HL-60/S4 (cell line): ENCODE measurements at regions not wholly inside any gene's neighbourhood (a gene's known extent, or its start where the extent isn't known, plus 50 kb on each side); places are given as distances from the start of the nearest gene placed in this dataset.

ENCODE experiments used
- in situ Hi-C: fragments of 300-500 bp; cut with MboI; formaldehyde crosslinking; loops from 2 replicates; pipeline ENCODE4 v1.14.3; 2022; ENCODE audit warnings: low sequenced_read_pairs

- in situ Hi-C loops, result no loop called here
Observed at GRCh38 chr15:47644722-47645121, 72.6 kb upstream of the SEMA6D start.

GRCh38 chr15:47650564-47650963, 66.7 kb upstream of the SEMA6D start:
- in situ Hi-C loops, result no loop called here

GRCh38 chr15:47652328-47652727, 65.0 kb upstream of the SEMA6D start:
- in situ Hi-C loops, result no loop called here

- in situ Hi-C loops, result no loop called here
Observed at GRCh38 chr15:47652844-47653243, 64.5 kb upstream of the SEMA6D start.

- in situ Hi-C loops, result no loop called here
Observed at GRCh38 chr15:47661661-47662180, 55.6 kb upstream of the SEMA6D start.

- in situ Hi-C loops, result no loop called here
Observed at GRCh38 chr15:47663101-47663500, 54.2 kb upstream of the SEMA6D start.
